ENCODE measurements at regions not wholly inside any gene's neighbourhood (a gene's known extent, or its start where the extent isn't known, plus 50 kb on each side); places are given as distances from the start of the nearest gene placed in this dataset.

GRCh38 chr2:136060416-136060815 is 57.5 kb downstream of the CXCR4 start:
- TF ChIP-seq CTCF (conservative IDR thresholded peaks at IDR 0.05; ENCODE audit: low read depth in 2 of 2), result no peak
- no peak for TF ChIP-seq EZH2phosphoT487 (IDR thresholded peaks at IDR 0.05; ENCODE audit: unreplicated experiment)
- TF ChIP-seq EZH2 (IDR thresholded peaks at IDR 0.05; ENCODE audit: low read depth, unreplicated experiment), result no peak

Data from GM23338 (cell line).